BJ (cell line): ENCODE measurements at regions not wholly inside any gene's neighbourhood (a gene's known extent, or its start where the extent isn't known, plus 50 kb on each side); places are given as distances from the start of the nearest gene placed in this dataset.

ENCODE experiments used
- CTCF ChIA-PET: fragments of 350-600 bp; formaldehyde crosslinking; extraction: SDS; loops from one replicate; lab custom pipeline; 2021; ENCODE audit warnings: antibody characterized with exemption, inconsistent platforms; lab: Yijun Ruan, JAX
- POLR2A ChIA-PET: fragments of 300-600 bp; sonication (Branson Sonifier 250); formaldehyde crosslinking; extraction: SDS; loops from one replicate; lab custom pipeline; 2021; ENCODE audit warnings: antibody characterized with exemption; lab: Charles Lee
- DNase-seq: peaks from one replicate; pipeline ENCODE4 v3.0.0-alpha.2; 2011; ENCODE audit warnings: low read depth
- H3K27me3 ChIP-seq: 2 replicates; pipeline ENCODE4 v1.6.0; 2011; ENCODE audit warnings: low read length; ENCODE audit not compliant: control insufficient read depth, insufficient read depth
- H3K36me3 ChIP-seq: 2 replicates; pipeline ENCODE4 v1.5.1; 2011; ENCODE audit warnings: low read length; ENCODE audit not compliant: control insufficient read depth, insufficient read depth
- H3K4me3 ChIP-seq: 2 replicates; pipeline ENCODE4 v1.5.1; 2011; ENCODE audit warnings: low read depth, mild to moderate bottlenecking, control low read depth, low read length
- CTCF ChIP-seq: IDR thresholded peaks from 2 replicates; pipeline ENCODE4 v1.5.1; 2011; ENCODE audit warnings: low read depth, mild to moderate bottlenecking, control low read depth, inconsistent platforms, low read length, moderate library complexity; ENCODE audit not compliant: insufficient read depth

- H3K4me3 ChIP-seq = no peak overlapping the region
- ChIA-PET CTCF (no interaction called here), POLR2A (no interaction called here)
- no peak for TF ChIP-seq CTCF
- no peaks in the 10 kb centered on the region for H3K27me3 ChIP-seq
- no peaks in the 10 kb centered on the region for H3K36me3 ChIP-seq
- no peak for DNase-seq
Measured at GRCh38 chr5:39678534-39678933, 253.8 kb upstream of the DAB2 start.

GRCh38 chr5:39675676-39676075 lies 250.9 kb upstream of the DAB2 start:
- Histone ChIP-seq H3K27me3 (no peaks in the 10 kb centered on the region), H3K36me3 (no peaks in the 10 kb centered on the region), H3K4me3 (no peak overlapping the region)
- no peak for TF ChIP-seq CTCF
- ChIA-PET CTCF (no interaction called here), POLR2A (no interaction called here)
- no peak for DNase-seq

GRCh38 chr5:39674209-39675082 lies 249.7 kb upstream of the DAB2 start:
- no peak for TF ChIP-seq CTCF
- CTCF ChIA-PET = no interaction called here
- no peak for DNase-seq

GRCh38 chr5:39671561-39671961 lies 246.8 kb upstream of the DAB2 start:
- DNase-seq = no peak
- Histone ChIP-seq H3K27me3 (no peaks in the 10 kb centered on the region), H3K4me3 (no peak overlapping the region), H3K36me3 (no peaks in the 10 kb centered on the region)
- CTCF ChIA-PET = no interaction called here
- no peak for TF ChIP-seq CTCF
- POLR2A ChIA-PET = no interaction called here

More at GRCh38 chr5:39674209-39675082, 249.7 kb upstream of the DAB2 start:
- POLR2A ChIA-PET = no interaction called here
- H3K27me3 ChIP-seq = no peaks in the 10 kb centered on the region
- no peaks in the 10 kb centered on the region for H3K36me3 ChIP-seq
- H3K4me3 ChIP-seq = no peak overlapping the region

- ChIA-PET CTCF (interaction anchor here (1.1 kb wide), 1 partner anchor 123 kb away, joined by 3 read pairs; no protein-coding TSS in a partner anchor), POLR2A (no interaction called here)
- DNase-seq = no peak
- no peak for TF ChIP-seq CTCF
- H3K4me3 ChIP-seq = no peak overlapping the region
- H3K27me3 ChIP-seq = no peaks in the 10 kb centered on the region
- H3K36me3 ChIP-seq = no peaks in the 10 kb centered on the region
Measured at GRCh38 chr5:39670955-39671354, 246.2 kb upstream of the DAB2 start.
